ENCODE measurements at regions not wholly inside any gene's neighbourhood (a gene's known extent, or its start where the extent isn't known, plus 50 kb on each side); places are given as distances from the start of the nearest gene placed in this dataset.

DNA sequence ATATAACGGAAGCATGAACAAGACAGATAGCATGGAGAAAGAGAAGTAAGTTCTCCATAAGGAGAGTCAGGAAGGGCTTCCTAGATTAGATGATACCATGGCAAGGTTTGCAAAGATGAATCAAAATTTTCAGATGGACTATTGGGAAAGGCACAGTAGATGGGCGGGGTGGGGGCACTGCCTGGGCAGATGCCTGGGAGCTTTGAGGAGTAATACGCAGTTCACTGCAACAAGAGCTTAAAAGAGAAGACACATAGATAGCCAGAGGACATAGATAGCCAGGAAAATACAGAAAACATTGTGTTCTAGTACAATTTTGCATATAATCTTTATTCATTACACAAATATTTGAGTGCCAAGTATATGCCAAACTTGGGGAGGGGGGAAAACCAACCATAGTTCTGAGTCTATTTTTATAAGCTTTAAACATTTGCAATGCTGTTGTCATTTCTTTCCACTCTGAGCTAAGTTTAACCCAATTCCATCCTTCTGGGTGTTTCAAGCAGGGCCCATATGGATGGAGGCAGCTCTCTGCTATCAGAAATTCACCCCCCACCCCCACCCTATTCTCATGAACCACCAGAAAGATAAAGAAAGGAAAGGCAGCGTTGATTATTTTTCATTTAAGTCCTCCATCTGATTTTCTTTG is 120.6 kb downstream of the NUF2 start:
- ATAC-seq (replicated peaks in 1 of 4) (no peak), DNase-seq (no peak)
- POLR2A ChIA-PET, result interaction anchor here in 1 of 2 donors (0.5 kb wide), 1 partner anchor 28 kb away, joined by 4 read pairs; no protein-coding TSS in a partner anchor
- H3K36me3 ChIP-seq (ENCODE audit: control insufficient read depth in 2 of 2, extremely low read depth in 1 of 2, insufficient read depth in 1 of 2, low read length in 1 of 2), result no peaks in the 10 kb centered on the region
- peaks cover 0 to 5% of the 10 kb centered on the region in 2 experiments for H3K27me3 ChIP-seq (replicated peaks in 1 of 2; ENCODE audit: control insufficient read depth in 2 of 2, extremely low read depth in 1 of 2, insufficient read depth in 2 of 2, low read length in 1 of 2)
- Mint-ChIP-seq H3K9me3 (peaks cover 0 to 4% (median 0%) of the 10 kb centered on the region in 3 donors), H3K36me3 (no peaks in the 10 kb centered on the region), H3K27ac (no peak overlapping the region), H3K27me3 (peaks cover 15 to 19% of the 10 kb centered on the region in 2 donors), H3K4me1 (no peaks in the 10 kb centered on the region), H3K4me3 (no peak overlapping the region)
- 93% methylated on average over 2 of the region's 4 CpGs for WGBS (ENCODE audit: insufficient coverage)
- H3K4me3 ChIP-seq (ENCODE audit: control insufficient read depth in 1 of 2, extremely low read depth in 1 of 2, low read length in 1 of 2), result no peak overlapping the region
- no peak overlapping the region for H3K27ac ChIP-seq (ENCODE audit: low read length)
- no peaks in the 10 kb centered on the region for H3K9me3 ChIP-seq
- H3K4me1 ChIP-seq (ENCODE audit: control insufficient read depth in 1 of 2, extremely low read depth in 1 of 2, insufficient read depth in 2 of 2, low read length in 2 of 2), result no peaks in the 10 kb centered on the region
- CTCF ChIA-PET, result no interaction called here

DNA sequence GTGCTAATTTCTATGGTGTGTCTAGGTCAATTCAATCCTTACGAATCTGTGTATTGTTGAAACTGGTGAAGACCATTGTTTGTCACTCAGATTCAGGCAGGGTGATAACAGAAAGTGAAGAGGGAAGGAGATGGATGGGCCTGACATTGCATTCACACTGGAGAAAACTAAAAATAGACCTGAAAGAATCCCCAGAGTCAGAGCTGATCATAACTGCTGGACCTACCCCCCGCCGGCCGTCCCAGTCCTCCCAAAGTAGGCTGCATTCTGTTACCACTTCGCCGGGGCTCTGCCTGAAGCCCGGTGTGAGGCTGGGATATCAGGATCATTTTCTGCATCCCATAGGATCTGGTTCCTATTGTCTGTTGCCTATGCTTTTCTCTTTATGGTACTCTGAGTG is 121.1 kb downstream of the NUF2 start:
- Mint-ChIP-seq H3K27me3 (peaks cover 13 to 14% of the 10 kb centered on the region in 2 donors), H3K9me3 (peaks cover 0 to 4% (median 0%) of the 10 kb centered on the region in 3 donors), H3K4me3 (no peak overlapping the region), H3K4me1 (no peaks in the 10 kb centered on the region), H3K27ac (no peak overlapping the region), H3K36me3 (no peaks in the 10 kb centered on the region)
- Histone ChIP-seq H3K36me3 (ENCODE audit: control insufficient read depth in 2 of 2, extremely low read depth in 1 of 2, insufficient read depth in 1 of 2, low read length in 1 of 2) (no peaks in the 10 kb centered on the region), H3K9me3 (no peaks in the 10 kb centered on the region), H3K4me3 (ENCODE audit: control insufficient read depth in 1 of 2, extremely low read depth in 1 of 2, low read length in 1 of 2) (no peak overlapping the region), H3K4me1 (ENCODE audit: control insufficient read depth in 1 of 2, extremely low read depth in 1 of 2, insufficient read depth in 2 of 2, low read length in 2 of 2) (no peaks in the 10 kb centered on the region), H3K27ac (ENCODE audit: low read length) (no peak overlapping the region), H3K27me3 (replicated peaks in 1 of 2; ENCODE audit: control insufficient read depth in 2 of 2, extremely low read depth in 1 of 2, insufficient read depth in 2 of 2, low read length in 1 of 2) (peaks cover 0 to 5% of the 10 kb centered on the region in 2 experiments)
- 82% methylated on average over 7 of the region's 7 CpGs for WGBS (ENCODE audit: insufficient coverage)
- DNase-seq (no peak), ATAC-seq (replicated peaks in 1 of 4) (no peak)
- POLR2A ChIA-PET, result interaction anchor here in 1 of 2 donors (0.5 kb wide), 1 partner anchor 27 kb away, joined by 4 read pairs; no protein-coding TSS in a partner anchor
- CTCF ChIA-PET, result no interaction called here

DNA sequence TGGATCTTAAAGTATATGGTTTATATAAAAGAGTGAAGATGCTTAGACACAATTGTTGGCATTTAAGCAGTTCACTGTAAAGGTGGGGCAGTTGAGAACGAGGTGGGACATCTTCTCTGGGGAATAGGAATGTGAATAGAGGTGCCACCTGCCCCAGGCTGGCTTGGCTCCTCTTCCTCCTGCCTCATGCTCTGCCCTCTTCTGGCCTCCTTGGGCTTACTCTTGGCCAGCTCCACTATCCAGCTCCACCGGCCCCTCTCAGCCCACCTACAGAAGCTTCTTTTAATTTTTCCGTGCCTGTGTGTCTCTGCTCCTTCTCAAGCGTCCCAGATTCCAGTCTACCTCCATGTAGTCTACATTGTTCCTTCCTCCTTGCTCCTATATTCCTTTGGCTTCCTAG is 122.1 kb downstream of the NUF2 start:
- no peak overlapping the region for H3K4me3 ChIP-seq (ENCODE audit: control insufficient read depth in 1 of 2, extremely low read depth in 1 of 2, low read length in 1 of 2)
- peaks cover 8 to 11% of the 10 kb centered on the region in 2 donors for H3K27me3 Mint-ChIP-seq
- no peaks in the 10 kb centered on the region for H3K36me3 ChIP-seq (ENCODE audit: control insufficient read depth in 2 of 2, extremely low read depth in 1 of 2, insufficient read depth in 1 of 2, low read length in 1 of 2)
- POLR2A ChIA-PET, result no interaction called here
- no peaks in the 10 kb centered on the region for H3K9me3 ChIP-seq
- peaks cover 0 to 4% (median 0%) of the 10 kb centered on the region in 3 donors for H3K9me3 Mint-ChIP-seq
- DNase-seq (no peak), ATAC-seq (replicated peaks in 1 of 4) (no peak)
- no peaks in the 10 kb centered on the region for H3K4me1 ChIP-seq (ENCODE audit: control insufficient read depth in 1 of 2, extremely low read depth in 1 of 2, insufficient read depth in 2 of 2, low read length in 2 of 2)
- no peak overlapping the region for H3K27ac ChIP-seq (ENCODE audit: low read length)
- CTCF ChIA-PET, result no interaction called here
- no peak overlapping the region for H3K27ac Mint-ChIP-seq
- H3K4me3 Mint-ChIP-seq, result no peak overlapping the region
- no peaks in the 10 kb centered on the region for H3K36me3 Mint-ChIP-seq
- H3K27me3 ChIP-seq (replicated peaks in 1 of 2; ENCODE audit: control insufficient read depth in 2 of 2, extremely low read depth in 1 of 2, insufficient read depth in 2 of 2, low read length in 1 of 2), result peaks cover 0 to 2% of the 10 kb centered on the region in 2 experiments
- no peaks in the 10 kb centered on the region for H3K4me1 Mint-ChIP-seq
- 83% methylated on average over 1 of the region's 4 CpGs for WGBS (ENCODE audit: insufficient coverage)

DNA sequence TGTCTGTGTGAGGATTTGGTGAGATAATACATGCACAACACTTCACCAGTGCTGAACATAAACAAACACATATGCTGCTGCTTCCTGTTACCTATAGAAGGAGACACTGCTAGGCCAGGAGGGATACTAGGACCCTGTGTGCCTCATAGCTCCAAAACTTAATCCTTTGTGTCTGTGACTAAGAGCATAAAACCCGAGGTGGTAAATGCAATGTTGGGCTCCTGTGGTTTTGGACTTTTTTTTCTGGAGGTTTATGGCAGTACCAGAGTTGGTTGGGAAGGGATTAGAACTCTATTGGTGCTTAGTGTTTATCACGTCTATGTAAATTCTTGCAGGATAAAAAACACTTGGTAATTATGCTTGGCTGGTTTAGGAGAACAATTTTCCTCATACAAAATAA is 122.9 kb downstream of the NUF2 start:
- ChIA-PET CTCF (no interaction called here), POLR2A (no interaction called here)
- Histone ChIP-seq H3K27me3 (replicated peaks in 1 of 2; ENCODE audit: control insufficient read depth in 2 of 2, extremely low read depth in 1 of 2, insufficient read depth in 2 of 2, low read length in 1 of 2) (no peaks in the 10 kb centered on the region), H3K36me3 (ENCODE audit: control insufficient read depth in 2 of 2, extremely low read depth in 1 of 2, insufficient read depth in 1 of 2, low read length in 1 of 2) (no peaks in the 10 kb centered on the region), H3K27ac (ENCODE audit: low read length) (no peak overlapping the region), H3K9me3 (no peaks in the 10 kb centered on the region), H3K4me1 (ENCODE audit: control insufficient read depth in 1 of 2, extremely low read depth in 1 of 2, insufficient read depth in 2 of 2, low read length in 2 of 2) (no peaks in the 10 kb centered on the region), H3K4me3 (ENCODE audit: control insufficient read depth in 1 of 2, extremely low read depth in 1 of 2, low read length in 1 of 2) (no peak overlapping the region)
- DNase-seq (no peak), ATAC-seq (replicated peaks in 1 of 4) (no peak)
- Mint-ChIP-seq H3K36me3 (no peaks in the 10 kb centered on the region), H3K4me1 (no peaks in the 10 kb centered on the region), H3K9me3 (peaks cover 0 to 4% (median 0%) of the 10 kb centered on the region in 3 donors), H3K27me3 (peaks cover 1 to 5% of the 10 kb centered on the region in 2 donors), H3K4me3 (no peak overlapping the region), H3K27ac (no peak overlapping the region)
- 0% methylated on average over 1 of the region's 2 CpGs for WGBS (ENCODE audit: insufficient coverage)

DNA sequence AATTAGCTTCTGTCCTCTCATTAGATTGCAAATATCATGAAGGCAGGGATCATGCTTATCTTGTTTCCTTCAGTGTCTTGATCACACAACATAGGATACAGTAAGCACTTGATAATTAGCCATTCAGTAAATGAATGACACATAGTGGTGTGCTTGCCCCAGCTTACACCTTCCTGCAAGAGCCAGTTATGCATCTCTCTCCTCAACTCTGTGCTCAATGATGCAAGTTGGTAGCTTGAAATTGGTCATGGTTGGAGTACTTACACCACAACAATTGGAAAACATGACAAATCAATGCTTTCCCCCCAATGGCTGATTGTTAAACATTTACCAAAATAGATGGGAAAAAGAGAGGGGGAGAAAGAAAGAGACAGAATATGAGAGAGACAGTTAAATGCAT is 129.2 kb downstream of the NUF2 start:
- ChIA-PET POLR2A (no interaction called here), CTCF (no interaction called here)
- no peaks in the 10 kb centered on the region for H3K36me3 Mint-ChIP-seq
- H3K4me1 Mint-ChIP-seq, result no peaks in the 10 kb centered on the region
- Histone ChIP-seq H3K27me3 (replicated peaks in 1 of 2; ENCODE audit: control insufficient read depth in 2 of 2, extremely low read depth in 1 of 2, insufficient read depth in 2 of 2, low read length in 1 of 2) (no peaks in the 10 kb centered on the region), H3K27ac (ENCODE audit: low read length) (no peak overlapping the region), H3K4me1 (ENCODE audit: control insufficient read depth in 1 of 2, extremely low read depth in 1 of 2, insufficient read depth in 2 of 2, low read length in 2 of 2) (no peaks in the 10 kb centered on the region), H3K9me3 (no peaks in the 10 kb centered on the region), H3K4me3 (ENCODE audit: control insufficient read depth in 1 of 2, extremely low read depth in 1 of 2, low read length in 1 of 2) (no peak overlapping the region), H3K36me3 (ENCODE audit: control insufficient read depth in 2 of 2, extremely low read depth in 1 of 2, insufficient read depth in 1 of 2, low read length in 1 of 2) (no peaks in the 10 kb centered on the region)
- no peak overlapping the region for H3K27ac Mint-ChIP-seq
- peaks cover 0 to 10% (median 0%) of the 10 kb centered on the region in 3 donors for H3K9me3 Mint-ChIP-seq
- ATAC-seq (replicated peaks in 1 of 4) (no peak), DNase-seq (no peak)
- no peak overlapping the region for H3K4me3 Mint-ChIP-seq
- H3K27me3 Mint-ChIP-seq, result peaks cover 0 to 5% of the 10 kb centered on the region in 2 donors

DNA sequence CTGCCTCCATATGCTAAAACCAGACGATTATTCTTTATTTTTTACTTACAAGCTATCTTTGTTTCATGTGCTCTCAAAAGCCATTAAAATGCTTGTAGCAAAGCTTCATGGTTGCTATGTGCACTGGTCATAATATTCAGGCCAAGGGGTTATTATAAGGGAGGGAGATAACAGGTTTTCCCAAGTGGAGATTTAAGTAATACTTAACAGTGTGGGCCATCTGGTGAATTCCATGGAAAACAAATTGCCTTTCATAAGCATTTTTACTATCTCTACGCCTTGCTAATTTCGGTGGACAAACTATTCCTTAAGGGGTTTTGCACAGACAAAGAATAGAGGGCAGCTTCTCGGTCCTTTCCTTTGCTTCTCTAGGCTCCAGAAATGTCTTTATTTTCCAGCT is 137.8 kb downstream of the NUF2 start:
- Histone ChIP-seq H3K4me3 (ENCODE audit: control insufficient read depth in 1 of 2, extremely low read depth in 1 of 2, low read length in 1 of 2) (no peak overlapping the region), H3K4me1 (ENCODE audit: control insufficient read depth in 1 of 2, extremely low read depth in 1 of 2, insufficient read depth in 2 of 2, low read length in 2 of 2) (no peaks in the 10 kb centered on the region), H3K36me3 (ENCODE audit: control insufficient read depth in 2 of 2, extremely low read depth in 1 of 2, insufficient read depth in 1 of 2, low read length in 1 of 2) (no peaks in the 10 kb centered on the region), H3K9me3 (no peaks in the 10 kb centered on the region), H3K27ac (ENCODE audit: low read length) (no peak overlapping the region), H3K27me3 (replicated peaks in 1 of 2; ENCODE audit: control insufficient read depth in 2 of 2, extremely low read depth in 1 of 2, insufficient read depth in 2 of 2, low read length in 1 of 2) (no peaks in the 10 kb centered on the region)
- Mint-ChIP-seq H3K27me3 (peaks cover 4 to 5% of the 10 kb centered on the region in 2 donors), H3K4me1 (no peaks in the 10 kb centered on the region), H3K4me3 (no peak overlapping the region), H3K27ac (no peak overlapping the region), H3K9me3 (peaks cover 0 to 6% (median 0%) of the 10 kb centered on the region in 3 donors), H3K36me3 (no peaks in the 10 kb centered on the region)
- ChIA-PET POLR2A (no interaction called here), CTCF (no interaction called here)
- DNase-seq (no peak), ATAC-seq (replicated peaks in 1 of 4) (no peak)
- WGBS (ENCODE audit: insufficient coverage), result 90% methylated on average over 3 of the region's 4 CpGs

DNA sequence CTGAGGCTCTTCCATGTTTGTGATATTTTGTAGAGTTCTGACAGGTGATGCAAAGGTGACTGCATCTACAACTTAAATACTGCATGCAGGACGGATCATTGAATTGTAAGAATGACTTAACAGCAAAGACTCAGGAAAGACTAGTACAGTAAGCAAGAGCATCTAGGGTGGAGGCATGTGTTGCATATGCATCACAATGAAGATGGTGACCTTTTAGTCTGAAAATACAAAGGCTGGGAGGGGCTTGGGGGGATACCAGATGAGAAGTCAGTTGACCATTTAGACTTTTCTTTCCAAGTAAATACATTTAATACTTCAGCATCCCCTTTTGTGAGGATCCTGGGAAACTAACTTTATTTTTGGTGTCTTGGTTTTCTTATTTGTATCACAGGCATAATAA is 145.5 kb downstream of the NUF2 start:
- Histone ChIP-seq H3K27ac (ENCODE audit: low read length) (no peak overlapping the region), H3K9me3 (no peaks in the 10 kb centered on the region), H3K4me1 (ENCODE audit: control insufficient read depth in 1 of 2, extremely low read depth in 1 of 2, insufficient read depth in 2 of 2, low read length in 2 of 2) (no peaks in the 10 kb centered on the region), H3K4me3 (ENCODE audit: control insufficient read depth in 1 of 2, extremely low read depth in 1 of 2, low read length in 1 of 2) (no peak overlapping the region), H3K27me3 (replicated peaks in 1 of 2; ENCODE audit: control insufficient read depth in 2 of 2, extremely low read depth in 1 of 2, insufficient read depth in 2 of 2, low read length in 1 of 2) (no peaks in the 10 kb centered on the region), H3K36me3 (ENCODE audit: control insufficient read depth in 2 of 2, extremely low read depth in 1 of 2, insufficient read depth in 1 of 2, low read length in 1 of 2) (no peaks in the 10 kb centered on the region)
- H3K9me3 Mint-ChIP-seq, result peaks cover 0 to 5% (median 2%) of the 10 kb centered on the region in 3 donors
- ATAC-seq (replicated peaks in 1 of 4) (no peak), DNase-seq (no peak)
- H3K27ac Mint-ChIP-seq, result no peak overlapping the region
- H3K4me3 Mint-ChIP-seq, result no peak overlapping the region
- no peaks in the 10 kb centered on the region for H3K27me3 Mint-ChIP-seq
- H3K36me3 Mint-ChIP-seq, result no peaks in the 10 kb centered on the region
- WGBS (ENCODE audit: insufficient coverage), result no CpG with 5 or more reads among the region's 1 CpG
- ChIA-PET CTCF (interaction anchor here in 1 of 2 donors (0.6 kb wide), 1 partner anchor 11 kb away, joined by 3 read pairs; no protein-coding TSS in a partner anchor), POLR2A (no interaction called here)
- no peaks in the 10 kb centered on the region for H3K4me1 Mint-ChIP-seq
